ENCODE measurements at regions not wholly inside any gene's neighbourhood (a gene's known extent, or its start where the extent isn't known, plus 50 kb on each side); places are given as distances from the start of the nearest gene placed in this dataset.

DNA sequence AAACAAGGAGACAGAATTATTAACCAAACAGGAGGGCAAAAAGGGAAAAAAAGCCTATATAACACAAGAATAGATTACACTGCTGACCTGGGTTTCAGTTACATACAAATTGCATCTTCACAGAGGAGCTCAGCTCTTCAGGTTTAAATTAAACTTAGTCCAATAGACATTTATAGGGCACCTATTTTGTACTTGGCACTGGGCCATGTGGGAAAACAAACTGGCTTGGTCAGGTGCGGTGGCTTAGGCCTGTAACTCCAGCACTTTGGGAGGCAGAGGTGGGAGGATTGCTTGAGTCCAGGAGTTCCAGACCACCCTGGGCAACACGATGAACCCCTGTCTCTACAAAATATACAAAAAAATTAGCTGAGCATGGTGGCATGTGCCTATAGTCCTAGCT is 62.3 kb upstream of the CCDC6 start:
- TF ChIP-seq CTCF (optimal IDR thresholded peaks at IDR 0.05 in 1 of 3, IDR thresholded peaks at IDR 0.05 in 1 of 3, conservative IDR thresholded peaks at IDR 0.05 in 1 of 3; ENCODE audit: extremely low read depth in 1 of 3, insufficient read depth in 2 of 3, low read length in 3 of 3) (no peak), EZH2 (IDR thresholded peaks at IDR 0.05; ENCODE audit: low read length) (no peak)
